DND-41 (cell line): ENCODE measurements at regions not wholly inside any gene's neighbourhood (a gene's known extent, or its start where the extent isn't known, plus 50 kb on each side); places are given as distances from the start of the nearest gene placed in this dataset.

Source experiments
- CTCF ChIP-seq: IDR thresholded peaks from 2 replicates; pipeline ENCODE4 v1.5.1; 2012; ENCODE audit warnings: borderline replicate concordance, low read length, moderate library complexity, mild to moderate bottlenecking; ENCODE audit not compliant: poor library complexity, severe bottlenecking; ENCODE audit errors: extremely low read depth
- EZH2 ChIP-seq: IDR thresholded peaks from 3 replicates; pipeline ENCODE4 v1.6.1; 2012; ENCODE audit warnings: borderline replicate concordance, low read depth, mild to moderate bottlenecking, moderate library complexity, low read length, inconsistent platforms; ENCODE audit not compliant: severe bottlenecking

DNA sequence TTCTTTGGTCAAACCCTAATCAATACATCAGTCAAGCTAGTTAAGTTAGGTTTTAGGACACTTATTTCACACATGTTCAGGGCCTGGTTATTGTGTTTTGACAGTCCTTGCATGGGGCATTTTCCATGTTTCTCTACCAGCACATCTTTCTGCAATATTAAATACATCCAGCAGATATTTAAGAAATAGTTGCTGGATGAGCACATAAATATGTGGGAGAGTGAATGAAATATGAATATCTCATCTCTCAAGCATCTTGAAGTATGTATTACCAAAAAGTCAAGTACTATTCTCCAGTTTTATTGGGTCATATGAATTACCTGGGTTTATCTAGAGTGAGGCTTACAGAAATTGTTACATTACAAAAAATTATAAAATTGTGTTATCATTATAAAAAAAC lies 621.9 kb upstream of the GJE1 start:
- TF ChIP-seq CTCF (no peak), EZH2 (no peak)
